NB4 (cell line): ENCODE measurements at regions not wholly inside any gene's neighbourhood (a gene's known extent, or its start where the extent isn't known, plus 50 kb on each side); places are given as distances from the start of the nearest gene placed in this dataset.

Source experiments
- POLR2A ChIP-seq: IDR thresholded peaks from 2 replicates; pipeline ENCODE4 v1.6.1; 2011; ENCODE audit warnings: mild to moderate bottlenecking; ENCODE audit not compliant: insufficient read length; ENCODE audit errors: extremely low read depth
- TF ChIP-seq, protein P1 (sequence below): IDR thresholded peaks from one replicate; pipeline ENCODE4 v1.5.1; 2012; ENCODE audit warnings: low read depth, low read length
- TF ChIP-seq, protein P2 (sequence below): IDR thresholded peaks from 2 replicates; pipeline ENCODE4 v1.6.1; 2011; ENCODE audit warnings: low read depth, low read length

DNA sequence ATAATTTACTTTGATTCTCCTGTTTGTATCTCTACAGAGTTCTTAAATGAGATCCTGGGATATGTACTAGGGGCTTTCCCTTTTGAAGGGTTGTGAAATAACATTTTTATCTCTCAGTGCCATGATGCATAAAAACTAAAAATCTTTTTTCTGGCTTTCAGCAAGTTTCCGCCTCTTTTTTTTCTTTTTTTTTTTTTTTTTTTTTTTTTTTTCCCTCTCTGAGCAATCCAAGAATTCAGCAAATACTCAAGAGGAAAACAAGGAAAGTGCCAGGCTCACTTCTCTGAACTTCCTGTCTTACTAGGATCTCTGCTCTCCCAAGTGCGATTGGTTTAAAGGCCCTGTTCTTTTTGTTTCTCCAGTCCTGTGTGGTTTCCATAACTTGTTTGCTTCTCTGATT, 79.9 kb downstream of the HYCC1 start:
- TF ChIP-seq, protein P1, sequence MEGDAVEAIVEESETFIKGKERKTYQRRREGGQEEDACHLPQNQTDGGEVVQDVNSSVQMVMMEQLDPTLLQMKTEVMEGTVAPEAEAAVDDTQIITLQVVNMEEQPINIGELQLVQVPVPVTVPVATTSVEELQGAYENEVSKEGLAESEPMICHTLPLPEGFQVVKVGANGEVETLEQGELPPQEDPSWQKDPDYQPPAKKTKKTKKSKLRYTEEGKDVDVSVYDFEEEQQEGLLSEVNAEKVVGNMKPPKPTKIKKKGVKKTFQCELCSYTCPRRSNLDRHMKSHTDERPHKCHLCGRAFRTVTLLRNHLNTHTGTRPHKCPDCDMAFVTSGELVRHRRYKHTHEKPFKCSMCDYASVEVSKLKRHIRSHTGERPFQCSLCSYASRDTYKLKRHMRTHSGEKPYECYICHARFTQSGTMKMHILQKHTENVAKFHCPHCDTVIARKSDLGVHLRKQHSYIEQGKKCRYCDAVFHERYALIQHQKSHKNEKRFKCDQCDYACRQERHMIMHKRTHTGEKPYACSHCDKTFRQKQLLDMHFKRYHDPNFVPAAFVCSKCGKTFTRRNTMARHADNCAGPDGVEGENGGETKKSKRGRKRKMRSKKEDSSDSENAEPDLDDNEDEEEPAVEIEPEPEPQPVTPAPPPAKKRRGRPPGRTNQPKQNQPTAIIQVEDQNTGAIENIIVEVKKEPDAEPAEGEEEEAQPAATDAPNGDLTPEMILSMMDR, result no peak
- no peak for TF ChIP-seq POLR2A
- TF ChIP-seq, protein P2, sequence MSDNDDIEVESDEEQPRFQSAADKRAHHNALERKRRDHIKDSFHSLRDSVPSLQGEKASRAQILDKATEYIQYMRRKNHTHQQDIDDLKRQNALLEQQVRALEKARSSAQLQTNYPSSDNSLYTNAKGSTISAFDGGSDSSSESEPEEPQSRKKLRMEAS, result no peak
